Panc1 (cell line): ENCODE measurements at regions not wholly inside any gene's neighbourhood (a gene's known extent, or its start where the extent isn't known, plus 50 kb on each side); places are given as distances from the start of the nearest gene placed in this dataset.

Source experiments
- ATAC-seq: fragments of 200-7000 bp; cut with Tn5 transposase; 2 replicates; pipeline ENCODE4 v1.9.1; 2020; ENCODE audit warnings: mild to moderate bottlenecking, moderate library complexity
- BruUV-seq: library from RNA; stranded (reverse); fragments of 400-500 nt; replicated peaks from 2 replicates; lab custom pipeline; 2021; lab: Mats Ljungman, UMichigan
- CTCF ChIA-PET: fragments of 300-600 bp; sonication (Branson Sonifier 250); formaldehyde crosslinking; loops from one replicate; lab custom pipeline; 2022; ENCODE audit warnings: antibody characterized with exemption; lab: Charles Lee
- POLR2A ChIA-PET: fragments of 300-600 bp; sonication (Branson Sonifier 250); formaldehyde crosslinking; loops from one replicate; lab custom pipeline; 2022; ENCODE audit warnings: antibody characterized with exemption; lab: Charles Lee
- DNase-seq: peaks from one replicate; pipeline ENCODE4 v3.0.0-alpha.2; 2010; ENCODE audit warnings: low read depth, low spot score
- H3K27ac ChIP-seq: 2 replicates; pipeline ENCODE4 v1.5.1; 2011; ENCODE audit warnings: mild to moderate bottlenecking, low read length, inconsistent platforms
- H3K27me3 ChIP-seq: fragments of 200-500 bp; sonication (Bioruptor generic); 2 replicates; pipeline ENCODE4 v1.6.0; 2014; ENCODE audit warnings: low read length, inconsistent platforms; ENCODE audit not compliant: control insufficient read depth, insufficient read depth
- H3K36me3 ChIP-seq: fragments of 200-500 bp; sonication (Bioruptor generic); 2 replicates; pipeline ENCODE4 v1.5.1; 2014; ENCODE audit warnings: inconsistent platforms, mild to moderate bottlenecking, low read length, moderate library complexity; ENCODE audit not compliant: control insufficient read depth, insufficient read depth
- H3K4me1 ChIP-seq: 2 replicates; pipeline ENCODE4 v1.5.1; 2011; ENCODE audit warnings: inconsistent platforms, mild to moderate bottlenecking, low read length, moderate library complexity; ENCODE audit not compliant: control insufficient read depth, insufficient read depth
- H3K4me3 ChIP-seq, 2 experiments: 2 replicates each; pipeline ENCODE4 v1.5.1; 2011 to 2012; ENCODE audit warnings: low read depth in 2 of 2, low read length in 2 of 2, mild to moderate bottlenecking in 2 of 2, inconsistent platforms in 1 of 2, moderate library complexity in 1 of 2
- H3K9me3 ChIP-seq: fragments of 200-500 bp; sonication (Bioruptor generic); 2 replicates; pipeline ENCODE4 v1.5.1; 2014; ENCODE audit warnings: low read depth, mild to moderate bottlenecking, inconsistent platforms, low read length, moderate library complexity; ENCODE audit not compliant: control insufficient read depth, insufficient read depth
- POLR2AphosphoS5 ChIP-seq: IDR thresholded peaks from 2 replicates; pipeline ENCODE4 v1.6.1; 2012; ENCODE audit warnings: mild to moderate bottlenecking, low read depth, low read length, moderate library complexity
- SIN3A ChIP-seq: IDR thresholded peaks from 2 replicates; pipeline ENCODE4 v1.6.1; 2012; ENCODE audit warnings: low read depth, mild to moderate bottlenecking, low read length, moderate library complexity, borderline replicate concordance; ENCODE audit not compliant: insufficient read depth
- TCF7L2 ChIP-seq: IDR thresholded peaks from 2 replicates; pipeline ENCODE4 v1.6.1; 2011; ENCODE audit warnings: mild to moderate bottlenecking, low read depth, low read length, inconsistent platforms
- in situ Hi-C: cut with HindIII; loops from 2 replicates; pipeline ENCODE4 v1.10.0; 2016; ENCODE audit warnings: low sequenced_read_pairs, low pct_unique_long_range_greater_than_20kb
- intact Hi-C: fragments of 100-400 bp; cut with micrococcal nuclease; formaldehyde crosslinking; loops from one replicate; pipeline ENCODE4 v1.10.0; 2022; ENCODE audit not compliant: unreplicated experiment
- TF ChIP-seq, protein P1 (sequence below): fragments of 450-650 bp; IDR thresholded peaks from 2 replicates; pipeline ENCODE4 v1.5.1; 2017; ENCODE audit warnings: mild to moderate bottlenecking
- TF ChIP-seq, protein P2 (sequence below), 2 experiments: IDR thresholded peaks; 2 replicates each; pipeline ENCODE4 v1.6.1; 2011 to 2012; ENCODE audit warnings: low read depth in 2 of 2, control low read depth in 1 of 2, low read length in 1 of 2, mild to moderate bottlenecking in 1 of 2, moderate library complexity in 1 of 2; ENCODE audit not compliant: insufficient read depth in 1 of 2

DNA sequence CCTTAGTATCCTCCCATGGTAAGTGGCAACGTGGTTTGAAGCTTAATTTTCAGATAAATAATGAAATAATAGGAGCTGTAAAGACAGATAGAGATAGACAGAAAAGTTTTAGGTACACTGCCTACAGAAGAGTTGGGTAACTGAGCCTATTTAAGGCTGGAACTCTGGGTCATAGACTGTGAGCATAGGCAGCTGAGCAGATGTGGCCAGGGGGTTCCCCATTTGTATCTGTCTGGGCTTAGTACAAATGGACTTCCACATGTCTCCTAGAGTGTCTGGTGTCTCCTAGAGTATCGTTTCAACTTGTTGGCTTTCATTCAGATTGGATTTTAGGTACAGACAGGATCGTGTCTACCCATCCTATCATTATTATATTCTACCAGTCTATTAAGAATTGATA, 649.8 kb downstream of the DHX35 start:
- no peaks in the 10 kb centered on the region for H3K4me1 ChIP-seq
- ATAC-seq (no peak), DNase-seq (no peak)
- H3K27me3 ChIP-seq = no peaks in the 10 kb centered on the region
- no peak overlapping the region for H3K4me3 ChIP-seq
- POLR2A ChIA-PET = no interaction called here
- no peaks in the 10 kb centered on the region for H3K9me3 ChIP-seq
- CTCF ChIA-PET = no interaction called here
- intact Hi-C loops (no loop called here), in situ Hi-C loops (no loop called here)
- H3K27ac ChIP-seq = no peak overlapping the region
- H3K36me3 ChIP-seq = no peaks in the 10 kb centered on the region
- TF ChIP-seq, protein P1, sequence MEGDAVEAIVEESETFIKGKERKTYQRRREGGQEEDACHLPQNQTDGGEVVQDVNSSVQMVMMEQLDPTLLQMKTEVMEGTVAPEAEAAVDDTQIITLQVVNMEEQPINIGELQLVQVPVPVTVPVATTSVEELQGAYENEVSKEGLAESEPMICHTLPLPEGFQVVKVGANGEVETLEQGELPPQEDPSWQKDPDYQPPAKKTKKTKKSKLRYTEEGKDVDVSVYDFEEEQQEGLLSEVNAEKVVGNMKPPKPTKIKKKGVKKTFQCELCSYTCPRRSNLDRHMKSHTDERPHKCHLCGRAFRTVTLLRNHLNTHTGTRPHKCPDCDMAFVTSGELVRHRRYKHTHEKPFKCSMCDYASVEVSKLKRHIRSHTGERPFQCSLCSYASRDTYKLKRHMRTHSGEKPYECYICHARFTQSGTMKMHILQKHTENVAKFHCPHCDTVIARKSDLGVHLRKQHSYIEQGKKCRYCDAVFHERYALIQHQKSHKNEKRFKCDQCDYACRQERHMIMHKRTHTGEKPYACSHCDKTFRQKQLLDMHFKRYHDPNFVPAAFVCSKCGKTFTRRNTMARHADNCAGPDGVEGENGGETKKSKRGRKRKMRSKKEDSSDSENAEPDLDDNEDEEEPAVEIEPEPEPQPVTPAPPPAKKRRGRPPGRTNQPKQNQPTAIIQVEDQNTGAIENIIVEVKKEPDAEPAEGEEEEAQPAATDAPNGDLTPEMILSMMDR = no peak
- no peak for TF ChIP-seq SIN3A
- TF ChIP-seq POLR2AphosphoS5 = no peak
- TF ChIP-seq TCF7L2 = no peak
- TF ChIP-seq, protein P2, sequence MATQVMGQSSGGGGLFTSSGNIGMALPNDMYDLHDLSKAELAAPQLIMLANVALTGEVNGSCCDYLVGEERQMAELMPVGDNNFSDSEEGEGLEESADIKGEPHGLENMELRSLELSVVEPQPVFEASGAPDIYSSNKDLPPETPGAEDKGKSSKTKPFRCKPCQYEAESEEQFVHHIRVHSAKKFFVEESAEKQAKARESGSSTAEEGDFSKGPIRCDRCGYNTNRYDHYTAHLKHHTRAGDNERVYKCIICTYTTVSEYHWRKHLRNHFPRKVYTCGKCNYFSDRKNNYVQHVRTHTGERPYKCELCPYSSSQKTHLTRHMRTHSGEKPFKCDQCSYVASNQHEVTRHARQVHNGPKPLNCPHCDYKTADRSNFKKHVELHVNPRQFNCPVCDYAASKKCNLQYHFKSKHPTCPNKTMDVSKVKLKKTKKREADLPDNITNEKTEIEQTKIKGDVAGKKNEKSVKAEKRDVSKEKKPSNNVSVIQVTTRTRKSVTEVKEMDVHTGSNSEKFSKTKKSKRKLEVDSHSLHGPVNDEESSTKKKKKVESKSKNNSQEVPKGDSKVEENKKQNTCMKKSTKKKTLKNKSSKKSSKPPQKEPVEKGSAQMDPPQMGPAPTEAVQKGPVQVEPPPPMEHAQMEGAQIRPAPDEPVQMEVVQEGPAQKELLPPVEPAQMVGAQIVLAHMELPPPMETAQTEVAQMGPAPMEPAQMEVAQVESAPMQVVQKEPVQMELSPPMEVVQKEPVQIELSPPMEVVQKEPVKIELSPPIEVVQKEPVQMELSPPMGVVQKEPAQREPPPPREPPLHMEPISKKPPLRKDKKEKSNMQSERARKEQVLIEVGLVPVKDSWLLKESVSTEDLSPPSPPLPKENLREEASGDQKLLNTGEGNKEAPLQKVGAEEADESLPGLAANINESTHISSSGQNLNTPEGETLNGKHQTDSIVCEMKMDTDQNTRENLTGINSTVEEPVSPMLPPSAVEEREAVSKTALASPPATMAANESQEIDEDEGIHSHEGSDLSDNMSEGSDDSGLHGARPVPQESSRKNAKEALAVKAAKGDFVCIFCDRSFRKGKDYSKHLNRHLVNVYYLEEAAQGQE (IDR thresholded peaks at IDR 0.05; ENCODE audit: insufficient read depth in 1 of 2, low read depth in 2 of 2, low read length in 1 of 2) = no peak
- no TSS peak for BruUV-seq

GRCh38 chr20:39607141-39607540, 645.0 kb downstream of the DHX35 start:
- Histone ChIP-seq H3K27me3 (no peaks in the 10 kb centered on the region), H3K27ac (no peak overlapping the region), H3K36me3 (no peaks in the 10 kb centered on the region), H3K4me3 (no peak overlapping the region), H3K9me3 (no peaks in the 10 kb centered on the region), H3K4me1 (no peaks in the 10 kb centered on the region)
- in situ Hi-C loops (no loop called here), intact Hi-C loops (no loop called here)
- ChIA-PET POLR2A (no interaction called here), CTCF (no interaction called here)
- ATAC-seq = no peak
- DNase-seq = no peak
- TF ChIP-seq TCF7L2 = no peak
- TF ChIP-seq, protein P1 = no peak
- TF ChIP-seq, protein P2 (IDR thresholded peaks at IDR 0.05; ENCODE audit: insufficient read depth in 1 of 2, low read depth in 2 of 2, low read length in 1 of 2) = no peak
- TF ChIP-seq SIN3A = no peak
- TF ChIP-seq POLR2AphosphoS5 = no peak
- no TSS peak for BruUV-seq
